ENCODE measurements at regions not wholly inside any gene's neighbourhood (a gene's known extent, or its start where the extent isn't known, plus 50 kb on each side); places are given as distances from the start of the nearest gene placed in this dataset.

GRCh38 chr6:86856937-86857563 lies 80.3 kb upstream of the HTR1E start:
- Histone ChIP-seq H2BK5ac (ENCODE audit: insufficient read length, low read length) (no peak overlapping the region), H3K79me2 (ENCODE audit: insufficient read depth, low read length) (no peaks in the 10 kb centered on the region)
- H3K4me1 Mint-ChIP-seq, result no peaks in the 10 kb centered on the region

More at GRCh38 chr6:86856937-86857563, 80.3 kb upstream of the HTR1E start:
- Mint-ChIP-seq H3K4me3 (no peak overlapping the region), H3K27ac (no peak overlapping the region), H3K9me3 (no peaks in the 10 kb centered on the region), H3K27me3 (ENCODE audit: low read depth) (no peaks in the 10 kb centered on the region), H3K36me3 (ENCODE audit: insufficient read depth in 1 of 3, low read depth in 3 of 3) (no peaks in the 10 kb centered on the region)
- no peaks in the 10 kb centered on the region; the same call in 1 of the 2 replicates for H3K4me1 ChIP-seq (ENCODE audit: insufficient read depth, low read length)
- 100% methylated on average over 1 of the region's 3 CpGs for WGBS (ENCODE audit: extremely low coverage, insufficient read length, low lambda C conversion rate)
- H3K56ac ChIP-seq (ENCODE audit: insufficient read length, low read depth, low read length), result no peak overlapping the region
- no peak overlapping the region for H3K18ac ChIP-seq (ENCODE audit: insufficient read length, low read depth, low read length)
- no peak overlapping the region for H2BK15ac ChIP-seq (ENCODE audit: low read depth, low read length)
- H2BK120ac ChIP-seq (ENCODE audit: low read depth, low read length, poor library complexity, severe bottlenecking), result no peak overlapping the region
- H2BK12ac ChIP-seq (ENCODE audit: insufficient read length, low read depth, low read length), result no peak overlapping the region
- no peak overlapping the region for H2BK20ac ChIP-seq (ENCODE audit: low read depth, low read length, poor library complexity, severe bottlenecking)
- H3K27me3 ChIP-seq (ENCODE audit: insufficient read depth, low read length), result no peaks in the 10 kb centered on the region; the same call in 1 of the 2 replicates
- H3K23me2 ChIP-seq (ENCODE audit: insufficient read length, low read depth, low read length, poor library complexity, severe bottlenecking), result no peaks in the 10 kb centered on the region
- TF ChIP-seq CTCF (conservative IDR thresholded peaks at IDR 0.05), result peak; percentile 86
- no peak overlapping the region for H3K27ac ChIP-seq (ENCODE audit: insufficient read length, low read depth, low read length)
- H4K91ac ChIP-seq (ENCODE audit: insufficient read length, low read depth, low read length), result no peak overlapping the region
- H3K4me2 ChIP-seq (ENCODE audit: insufficient read depth, insufficient read length, low read length), result no peak overlapping the region
- no peak overlapping the region for H3K23ac ChIP-seq (ENCODE audit: insufficient read length, low read depth, low read length)
- peak overlapping the region; percentile 4 for H2AK5ac ChIP-seq (ENCODE audit: insufficient read length, low read length)
- no peak overlapping the region for H3T11ph ChIP-seq (ENCODE audit: low read length)
- no peak for DNase-seq
- H4K20me1 ChIP-seq (ENCODE audit: control insufficient read depth, insufficient read depth, insufficient read length), result no peaks in the 10 kb centered on the region
- H2AFZ ChIP-seq (ENCODE audit: low read length), result no peak overlapping the region
- H4K5ac ChIP-seq (ENCODE audit: insufficient read length, low read depth, low read length), result no peak overlapping the region
- H4K8ac ChIP-seq (replicated peaks; ENCODE audit: insufficient read length, low read depth, low read length), result no peak overlapping the region
- H3K79me1 ChIP-seq (ENCODE audit: insufficient read depth, low read depth, low read length, poor library complexity, severe bottlenecking), result no peaks in the 10 kb centered on the region
- H3K14ac ChIP-seq (ENCODE audit: insufficient read depth, low read length), result no peak overlapping the region
- no peak overlapping the region for H3K9ac ChIP-seq (ENCODE audit: extremely low read depth, insufficient read length, low read length)
- H3K4ac ChIP-seq (ENCODE audit: low read depth, low read length), result no peak overlapping the region
- H3K9me3 ChIP-seq (ENCODE audit: control insufficient read depth, low read depth, low read length), result no peaks in the 10 kb centered on the region
